ENCODE measurements at regions not wholly inside any gene's neighbourhood (a gene's known extent, or its start where the extent isn't known, plus 50 kb on each side); places are given as distances from the start of the nearest gene placed in this dataset.

DNA sequence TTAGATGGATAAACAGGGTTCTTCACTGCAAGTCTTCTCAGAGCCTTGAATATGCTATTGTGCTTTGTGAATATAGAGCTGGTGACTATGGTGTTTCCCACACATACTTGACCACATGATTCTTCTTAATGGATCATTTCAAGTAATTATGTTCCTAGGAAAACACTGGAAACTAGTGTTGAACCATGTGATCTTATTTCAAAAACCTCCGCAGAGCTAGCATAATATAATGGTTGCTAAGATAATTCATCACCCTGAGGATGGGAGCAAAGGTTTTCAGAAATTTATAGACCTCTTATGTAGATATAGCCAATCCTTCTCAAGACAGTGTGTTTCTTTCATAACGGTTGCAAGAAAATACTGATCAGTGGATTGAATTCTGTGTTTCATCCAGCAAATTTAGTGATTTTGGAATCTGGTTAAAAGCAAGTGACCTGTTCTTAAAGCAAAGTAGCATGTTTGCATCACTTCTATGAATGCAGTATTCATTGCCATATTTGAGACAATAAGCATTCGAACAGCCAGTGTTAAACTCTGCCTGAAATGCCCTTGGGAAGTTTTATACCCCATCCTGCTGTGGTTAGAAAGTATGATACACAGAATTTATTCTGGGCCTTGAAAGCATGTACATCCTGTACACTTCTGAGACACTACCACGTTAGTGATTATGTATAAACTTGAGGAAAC lies 341.0 kb upstream of the E2F7 start:
- DNase-seq (ENCODE audit: low spot score), result no peak

GRCh38 chr12:77402716-77403115 lies 337.3 kb upstream of the E2F7 start:
- no peak for DNase-seq (ENCODE audit: low spot score)

DNA sequence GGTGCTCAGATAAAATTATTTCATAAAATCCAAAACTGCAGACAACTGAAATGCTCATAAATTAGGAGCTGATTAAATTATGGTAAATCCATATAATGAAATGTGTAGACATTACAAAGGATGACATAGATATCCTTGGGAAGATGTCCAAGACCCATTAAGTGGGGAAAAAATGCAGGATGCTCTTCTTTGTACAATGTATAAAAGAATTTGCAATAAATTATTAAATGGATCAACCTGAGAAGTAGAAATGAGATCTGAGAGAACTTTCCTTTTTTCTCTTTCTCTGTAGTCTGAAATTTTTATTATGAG lies 336.4 kb upstream of the E2F7 start:
- no peak for DNase-seq (ENCODE audit: low spot score)

DNA sequence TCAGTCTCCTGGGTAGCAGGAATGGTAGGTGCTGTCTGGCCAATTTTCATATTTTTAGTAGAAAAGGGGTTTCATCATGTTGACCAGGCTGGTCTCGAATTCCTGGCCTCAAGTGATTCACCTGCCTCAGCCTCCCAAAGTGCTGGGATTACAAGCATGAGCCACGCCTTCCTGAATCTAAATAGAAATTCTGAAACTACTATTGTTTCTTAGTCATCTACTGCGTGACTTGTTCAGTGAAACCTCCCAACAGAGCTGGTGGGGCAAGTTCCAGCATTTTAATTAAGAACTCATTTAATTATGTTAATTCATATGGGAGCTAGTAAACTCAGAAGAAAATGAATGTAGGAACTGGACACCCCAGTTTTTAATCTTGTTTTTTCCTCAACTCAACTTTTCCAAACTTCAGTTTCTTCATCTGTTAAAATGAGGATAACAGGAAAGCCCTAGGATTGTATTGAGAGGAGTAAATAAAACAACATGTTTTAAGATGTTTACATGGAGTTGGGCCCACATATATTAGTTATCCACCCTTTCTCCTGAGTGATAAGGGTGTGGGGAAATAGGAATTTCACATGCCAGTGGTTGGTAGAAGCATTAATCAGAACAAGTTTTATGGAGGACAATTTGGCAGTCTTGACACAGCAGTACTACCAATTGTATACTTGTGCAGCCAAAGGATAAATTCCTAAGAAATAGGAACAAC lies 335.8 kb upstream of the E2F7 start:
- no peak for DNase-seq (ENCODE audit: low spot score)

DNA sequence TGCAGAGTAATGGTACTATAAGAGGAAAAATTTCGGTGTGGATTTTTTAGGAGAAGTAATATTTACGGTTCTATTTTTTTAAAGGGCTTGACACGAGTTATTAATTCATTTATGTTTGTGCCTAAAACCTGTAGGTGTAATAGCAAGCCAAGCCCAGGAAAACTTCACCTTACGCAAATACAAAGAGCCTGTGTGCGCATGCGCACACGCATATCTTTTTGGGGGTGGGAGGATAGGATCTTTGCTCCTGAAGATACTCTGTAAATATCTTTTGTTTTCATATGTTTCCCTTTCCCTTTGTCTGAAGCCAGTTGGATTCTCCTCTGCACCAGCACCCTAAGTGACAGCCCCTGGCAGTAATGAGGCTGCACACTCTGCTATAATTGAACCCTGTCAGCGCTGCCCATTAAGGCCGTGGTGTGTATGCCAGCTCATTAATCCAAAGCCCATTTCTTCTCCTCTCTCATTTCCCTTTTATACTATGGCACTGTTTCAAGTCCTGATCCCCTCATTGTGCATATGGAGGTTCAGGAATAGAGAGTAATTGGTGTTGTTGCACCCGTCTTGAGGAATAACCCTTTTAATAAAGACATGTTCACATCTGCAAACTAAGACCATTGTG lies 327.2 kb upstream of the E2F7 start:
- DNase-seq (ENCODE audit: low spot score), result no peak

DNA sequence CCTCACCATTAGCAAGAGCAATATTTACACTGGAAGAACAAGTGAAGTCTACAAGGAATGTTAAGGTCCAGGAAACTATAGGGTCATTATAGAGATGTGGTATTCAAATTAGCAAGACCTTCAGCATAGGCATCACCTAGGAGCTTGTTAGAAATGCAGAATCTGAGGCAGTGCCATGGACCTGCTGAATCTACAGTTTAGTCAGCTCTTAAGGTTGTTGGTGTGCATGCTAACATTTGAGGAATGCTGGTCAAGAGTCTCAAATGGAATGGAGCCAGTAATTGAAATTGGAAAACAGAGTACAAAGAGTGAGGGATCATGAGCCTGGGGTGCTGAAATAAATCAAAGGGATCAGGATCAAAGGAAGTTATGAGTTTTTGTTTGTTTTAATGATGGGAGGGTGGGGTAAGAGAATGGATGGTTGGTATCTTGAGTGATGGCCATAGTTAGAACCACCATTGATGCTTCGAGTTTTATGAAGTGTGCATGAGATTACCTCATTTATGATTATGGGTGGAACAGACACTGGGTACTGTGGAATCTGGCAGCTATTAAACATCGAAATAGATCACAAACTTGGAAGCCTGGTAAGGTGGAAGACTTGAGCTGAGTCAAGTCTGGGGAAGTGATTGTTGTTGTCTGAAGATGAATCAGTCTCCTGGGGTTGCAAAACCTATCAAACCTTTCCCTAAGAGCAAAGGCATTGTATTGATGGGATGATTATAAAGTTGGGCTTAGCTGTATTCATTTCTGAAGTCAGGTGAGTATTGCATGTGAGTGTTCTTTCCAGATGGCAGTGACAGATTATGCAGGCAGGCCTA lies 323.3 kb upstream of the E2F7 start:
- no peak for DNase-seq (ENCODE audit: low spot score)

DNA sequence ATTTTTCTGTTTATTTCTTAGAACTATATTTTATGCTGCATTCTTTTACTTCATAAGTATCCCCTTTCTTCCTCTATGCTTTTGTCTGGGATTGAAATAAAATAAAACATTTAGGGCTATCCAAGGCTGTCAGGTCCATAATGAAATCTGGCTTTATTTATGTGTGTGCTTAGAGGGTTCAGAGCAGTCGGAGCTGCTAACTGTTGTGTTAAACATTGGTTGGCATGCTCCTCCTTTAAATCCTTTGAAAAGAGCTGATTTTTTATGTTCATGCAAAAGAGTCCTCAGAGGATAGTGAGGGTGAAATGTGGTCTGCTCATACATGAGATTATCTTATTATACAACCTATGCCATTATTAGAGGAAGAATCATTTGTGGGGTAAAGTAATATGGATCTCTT lies 322.3 kb upstream of the E2F7 start:
- no peak for DNase-seq (ENCODE audit: low spot score)

GRCh38 chr12:77387214-77387613 lies 321.8 kb upstream of the E2F7 start:
- DNase-seq (ENCODE audit: low spot score), result no peak

GRCh38 chr12:77384941-77385340 lies 319.6 kb upstream of the E2F7 start:
- DNase-seq (ENCODE audit: low spot score), result no peak

- DNase-seq (ENCODE audit: low spot score), result no peak
These were observed 316.9 kb upstream of the E2F7 start for GRCh38 chr12:77382096-77382742.

- no peak for DNase-seq (ENCODE audit: low spot score)
These were observed 312.3 kb upstream of the E2F7 start for GRCh38 chr12:77377622-77378021.

DNA sequence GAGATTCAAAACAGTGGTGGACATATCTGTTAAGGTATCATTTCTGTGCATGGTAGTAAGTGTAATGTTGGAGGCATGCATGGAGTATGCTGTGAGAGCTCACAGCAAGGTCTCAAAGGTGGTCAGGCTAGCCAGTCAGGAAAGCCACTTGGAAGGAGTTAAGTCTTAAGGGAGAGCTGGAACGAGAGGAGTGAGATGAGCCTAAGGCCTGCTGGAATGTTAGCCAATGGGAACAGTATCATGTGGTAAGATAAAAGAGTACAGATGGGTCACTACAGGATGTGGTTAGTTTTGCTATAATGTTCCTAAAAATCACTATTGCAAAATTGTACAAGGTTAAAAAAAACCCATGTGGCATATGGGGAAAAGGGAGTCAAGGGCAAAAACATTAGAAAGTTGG lies 311.7 kb upstream of the E2F7 start:
- DNase-seq (ENCODE audit: low spot score), result peak; percentile 62

DNA sequence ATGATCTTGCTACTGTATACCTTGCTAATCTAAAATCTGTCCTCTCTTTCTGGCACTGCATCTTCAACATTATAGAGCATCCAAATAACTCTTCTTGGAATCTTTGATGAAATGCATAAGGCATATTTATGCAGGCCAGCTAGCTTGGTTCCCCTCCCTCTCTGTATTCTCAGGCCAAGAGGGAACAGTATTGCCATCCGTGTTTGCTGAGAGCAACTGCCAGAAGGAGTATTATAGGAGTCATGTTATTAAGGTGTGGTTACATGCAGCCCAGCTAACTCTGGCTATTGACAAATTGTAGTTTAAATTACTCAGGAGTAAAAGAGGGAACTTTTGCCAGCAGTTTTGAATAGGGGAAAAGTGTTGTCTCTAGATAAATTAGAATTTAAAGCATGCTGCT lies 309.3 kb upstream of the E2F7 start:
- DNase-seq (ENCODE audit: low spot score), result no peak

- DNase-seq (ENCODE audit: low spot score), result no peak
These were observed 307.1 kb upstream of the E2F7 start for GRCh38 chr12:77372494-77372893.

DNA sequence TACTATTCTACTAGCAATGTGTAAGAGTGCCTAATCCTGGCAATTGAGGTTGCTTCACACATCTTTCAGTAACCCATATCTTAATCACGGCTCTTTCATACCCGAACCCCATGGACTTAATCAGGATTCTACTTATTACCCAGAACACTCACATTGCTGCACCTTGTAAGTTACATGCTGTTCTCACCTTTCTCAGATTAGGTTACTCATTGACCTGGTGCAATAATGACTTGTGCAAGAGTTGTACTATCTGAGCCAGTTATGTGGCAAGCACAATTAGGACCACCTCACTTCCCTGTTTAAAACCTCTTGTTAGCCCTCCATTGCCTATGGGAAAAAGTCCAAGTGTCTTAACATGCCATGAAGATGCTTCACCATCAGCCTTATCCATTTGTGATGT lies 306.7 kb upstream of the E2F7 start:
- DNase-seq (ENCODE audit: low spot score), result no peak

- DNase-seq (ENCODE audit: low spot score), result no peak
These were observed 303.0 kb upstream of the E2F7 start for GRCh38 chr12:77368379-77368778.

DNA sequence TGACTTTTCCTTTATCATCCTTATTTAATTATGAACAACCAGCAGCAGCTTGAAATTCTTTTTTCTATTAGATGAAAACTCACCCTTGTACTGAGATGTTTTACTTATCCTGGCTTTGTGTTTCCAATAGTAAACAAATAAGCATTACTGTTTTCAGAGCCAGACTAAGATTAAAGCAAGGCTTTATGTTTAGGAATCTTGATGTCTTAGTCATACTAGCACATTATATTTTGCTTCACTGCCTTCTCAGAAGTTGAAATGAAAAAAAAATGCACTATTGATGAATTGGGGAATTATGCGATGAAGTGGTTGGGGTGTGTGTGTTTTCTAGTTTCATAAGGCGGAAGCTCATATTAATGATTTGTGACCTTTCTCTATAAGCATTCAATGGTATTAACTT lies 301.2 kb upstream of the E2F7 start:
- DNase-seq (ENCODE audit: low spot score), result no peak

GRCh38 chr12:77364400-77364799 lies 299.0 kb upstream of the E2F7 start:
- DNase-seq (ENCODE audit: low spot score), result no peak

GRCh38 chr12:77362509-77363210 lies 297.3 kb upstream of the E2F7 start:
- no peak for DNase-seq (ENCODE audit: low spot score)

- DNase-seq (ENCODE audit: low spot score), result no peak
These were observed 292.3 kb upstream of the E2F7 start for GRCh38 chr12:77357655-77358054.

- no peak for DNase-seq (ENCODE audit: low spot score)
These were observed 289.5 kb upstream of the E2F7 start for GRCh38 chr12:77354766-77355362.
